NCI-H460 (cell line): ENCODE measurements at regions not wholly inside any gene's neighbourhood (a gene's known extent, or its start where the extent isn't known, plus 50 kb on each side); places are given as distances from the start of the nearest gene placed in this dataset.

Experiments used
- DNase-seq: peaks from one replicate; pipeline ENCODE4 v3.0.0-alpha.2; 2016; ENCODE audit warnings: low read depth; ENCODE audit errors: extremely low read depth

DNA sequence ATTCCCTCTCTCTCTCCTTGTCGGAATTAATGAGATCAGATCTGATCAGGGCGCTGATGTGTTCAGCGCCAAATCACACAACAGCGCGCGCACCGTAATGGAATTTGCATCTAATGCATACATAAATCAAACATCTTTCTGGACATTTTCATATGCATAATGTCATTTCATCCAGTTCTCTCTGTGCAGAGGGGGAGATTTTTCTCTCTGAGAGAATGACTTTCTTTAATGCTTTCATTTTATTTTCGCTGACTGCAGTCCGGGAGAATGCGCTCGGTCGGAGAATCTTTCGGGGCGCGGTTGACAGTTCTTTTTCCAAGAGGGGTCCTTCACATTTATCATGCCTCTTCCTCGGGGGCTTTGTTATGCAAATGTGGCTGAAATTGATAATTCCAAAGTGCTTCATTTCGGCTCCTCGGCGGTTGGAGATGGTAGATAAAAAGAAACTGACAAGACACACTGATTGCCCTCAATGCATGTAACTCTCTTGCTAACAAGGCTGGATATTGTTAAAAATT is 615.9 kb downstream of the VRK1 start:
- no peak for DNase-seq

- no peak for DNase-seq
These were observed 617.0 kb downstream of the VRK1 start for GRCh38 chr14:97413966-97414717.

- DNase-seq = no peak
These were observed 617.5 kb downstream of the VRK1 start for GRCh38 chr14:97414718-97415098.

- DNase-seq = no peak
These were observed 618.7 kb downstream of the VRK1 start for GRCh38 chr14:97415907-97416306.

- no peak for DNase-seq
These were observed 619.4 kb downstream of the VRK1 start for GRCh38 chr14:97416550-97416949.

GRCh38 chr14:97417331-97417730 is 620.1 kb downstream of the VRK1 start:
- DNase-seq = no peak

- no peak for DNase-seq
These were observed 623.0 kb downstream of the VRK1 start for GRCh38 chr14:97420211-97420610.

GRCh38 chr14:97426776-97427175 is 629.6 kb downstream of the VRK1 start:
- no peak for DNase-seq

DNA sequence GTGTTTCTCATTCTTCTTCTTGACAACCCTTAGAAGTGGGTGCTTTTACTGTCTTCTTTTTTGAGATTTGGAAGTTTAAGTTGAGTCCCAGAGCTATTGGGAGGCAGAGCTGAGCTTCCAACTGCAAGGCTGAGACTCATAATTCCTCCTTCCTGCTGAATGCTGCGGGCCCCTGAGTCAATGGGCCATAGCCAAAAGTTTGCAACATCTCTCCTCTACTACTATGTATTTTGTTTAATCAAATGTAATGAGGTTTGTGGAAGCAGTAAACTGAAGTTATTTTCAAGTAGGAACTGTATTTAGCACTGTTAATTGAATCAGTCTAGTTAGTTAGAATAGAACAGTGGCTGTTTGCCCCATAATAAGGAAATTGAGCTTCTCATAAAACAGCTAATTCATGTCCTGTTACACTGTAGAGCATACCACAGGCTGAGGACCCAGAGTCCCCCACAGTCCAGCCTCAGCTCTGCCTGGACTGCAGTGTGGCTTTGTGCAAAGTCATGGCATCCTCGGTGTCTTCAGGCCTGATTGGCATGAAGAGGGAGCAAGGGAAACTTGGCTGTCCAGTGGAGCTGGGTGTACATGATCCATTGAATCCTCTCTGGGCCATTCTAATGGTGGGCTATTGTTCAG is 631.7 kb downstream of the VRK1 start:
- DNase-seq = no peak

- no peak for DNase-seq
These were observed 635.4 kb downstream of the VRK1 start for GRCh38 chr14:97432586-97432985.

GRCh38 chr14:97441740-97442362 is 644.7 kb downstream of the VRK1 start:
- DNase-seq = no peak

DNA sequence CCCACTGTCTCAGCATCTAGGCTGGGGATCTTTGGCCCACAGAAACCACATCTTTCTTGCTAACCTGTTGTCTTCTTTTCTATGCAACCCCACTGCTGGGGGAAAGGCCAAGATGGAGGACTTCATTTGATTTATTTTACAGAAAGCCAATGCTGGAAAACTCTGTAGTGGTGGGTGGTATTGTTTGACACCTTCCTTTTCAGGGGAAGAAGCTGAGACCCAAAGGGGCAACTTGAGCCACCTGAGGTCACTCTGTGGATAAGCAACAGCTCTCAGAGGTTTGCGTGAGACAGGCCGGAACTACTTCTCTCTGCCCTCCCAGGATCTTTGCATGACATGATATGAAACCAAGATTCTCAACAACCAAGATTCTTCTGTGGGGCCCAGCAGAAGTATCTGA is 645.2 kb downstream of the VRK1 start:
- no peak for DNase-seq

- DNase-seq = no peak
These were observed 646.2 kb downstream of the VRK1 start for GRCh38 chr14:97443412-97443811.

GRCh38 chr14:97444248-97444647 is 647.1 kb downstream of the VRK1 start:
- no peak for DNase-seq

- no peak for DNase-seq
These were observed 648.2 kb downstream of the VRK1 start for GRCh38 chr14:97445367-97445766.

DNA sequence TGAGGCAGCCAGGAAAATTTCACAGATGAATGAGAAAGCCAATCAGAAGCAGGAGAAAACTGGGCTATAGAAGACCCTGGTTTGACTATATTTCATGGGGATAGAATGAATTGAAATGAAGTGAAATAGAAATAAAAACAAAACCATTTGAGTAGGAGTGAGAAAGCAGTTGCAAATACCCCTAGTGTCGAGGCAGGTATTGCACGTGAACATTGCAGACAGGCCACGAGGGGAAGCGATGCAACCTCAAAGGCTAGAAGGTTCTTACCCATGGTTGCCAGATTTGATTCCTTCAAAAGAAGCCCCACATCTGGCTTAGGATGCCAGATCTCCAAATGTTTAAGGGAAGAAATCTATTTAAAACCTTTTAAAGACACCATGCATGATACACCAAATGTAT is 648.9 kb downstream of the VRK1 start:
- DNase-seq = no peak

DNA sequence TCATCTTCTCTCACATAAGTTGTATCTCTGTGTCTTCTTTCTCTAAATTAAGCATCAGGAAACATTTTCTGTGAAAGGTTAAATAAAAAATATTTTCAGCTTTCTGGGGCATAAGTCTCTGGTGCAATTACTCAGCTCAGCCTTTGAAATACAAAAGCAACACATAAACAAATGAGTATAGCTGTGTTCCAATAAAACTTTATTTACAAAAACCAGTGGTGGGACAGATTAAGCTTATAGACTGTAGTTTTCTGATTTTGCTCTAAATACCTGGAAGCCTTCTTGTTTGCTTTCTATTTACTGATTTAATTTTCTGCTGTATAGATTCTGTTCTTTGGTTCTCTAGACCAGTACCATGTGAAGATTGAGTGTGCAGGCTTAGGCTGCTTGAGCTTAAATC is 655.1 kb downstream of the VRK1 start:
- no peak for DNase-seq

GRCh38 chr14:97453991-97454390 is 656.8 kb downstream of the VRK1 start:
- DNase-seq = no peak

DNA sequence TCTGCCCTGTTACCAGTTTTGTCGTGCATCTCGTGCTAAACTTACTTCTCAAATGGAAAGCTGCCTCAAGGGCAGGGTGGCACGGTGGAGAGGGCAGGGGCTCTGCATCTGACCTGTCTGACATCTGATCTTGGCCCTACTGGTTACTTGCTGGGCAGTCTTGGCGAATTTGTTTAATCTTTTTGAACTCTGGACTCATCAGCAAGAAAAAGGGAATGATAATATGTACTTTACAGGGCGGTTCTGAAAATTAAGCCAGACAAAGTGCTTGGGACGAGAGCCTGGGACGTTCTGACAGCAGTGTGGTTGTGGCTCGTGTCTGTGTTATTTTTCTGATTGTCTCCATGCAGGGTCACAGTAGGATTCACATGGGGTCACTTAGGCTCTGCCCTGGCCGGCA is 659.3 kb downstream of the VRK1 start:
- no peak for DNase-seq

- DNase-seq = no peak
These were observed 659.8 kb downstream of the VRK1 start for GRCh38 chr14:97456958-97457357.

GRCh38 chr14:97457575-97458085 is 660.4 kb downstream of the VRK1 start:
- no peak for DNase-seq

DNA sequence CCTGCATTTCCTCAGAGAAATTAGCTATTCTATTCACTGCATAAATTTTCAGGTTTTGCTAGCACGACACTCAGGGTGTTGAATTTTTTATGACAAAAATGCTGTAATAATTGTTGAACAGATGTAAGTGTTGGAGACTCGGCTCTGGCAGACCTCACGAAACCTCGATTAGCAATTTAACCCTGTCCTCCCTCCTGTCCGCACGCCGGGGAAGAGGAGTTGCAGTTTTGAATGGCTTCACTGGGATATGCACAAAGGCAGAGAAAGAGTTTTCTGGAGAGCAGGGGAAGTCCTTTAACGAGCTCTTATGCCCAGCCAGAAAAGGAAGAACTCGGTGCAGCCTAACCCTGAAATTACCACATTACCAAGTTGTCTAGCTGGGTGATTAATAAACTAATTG is 661.1 kb downstream of the VRK1 start:
- DNase-seq = no peak
